ENCODE measurements at regions not wholly inside any gene's neighbourhood (a gene's known extent, or its start where the extent isn't known, plus 50 kb on each side); places are given as distances from the start of the nearest gene placed in this dataset.

- WGBS (ENCODE audit: extremely low coverage, insufficient read length, low lambda C conversion rate) = no CpG with 5 or more reads among the region's 1 CpG
- no peaks in the 10 kb centered on the region for H3K23me2 ChIP-seq (ENCODE audit: insufficient read length, low read depth, low read length, poor library complexity, severe bottlenecking)
- no peak overlapping the region for H2BK120ac ChIP-seq (ENCODE audit: low read depth, low read length, poor library complexity, severe bottlenecking)
Measured at GRCh38 chr9:28653216-28653615, 1079.9 kb upstream of the C9orf72 start.

More at GRCh38 chr9:28653216-28653615, 1079.9 kb upstream of the C9orf72 start:
- Histone ChIP-seq H3K9me3 (ENCODE audit: control insufficient read depth, low read depth, low read length) (no peaks in the 10 kb centered on the region), H2BK15ac (ENCODE audit: low read depth, low read length) (no peak overlapping the region), H3K56ac (ENCODE audit: insufficient read length, low read depth, low read length) (no peak overlapping the region), H3K79me2 (ENCODE audit: insufficient read depth, low read length) (no peaks in the 10 kb centered on the region), H3K27me3 (ENCODE audit: insufficient read depth, low read length) (no peaks in the 10 kb centered on the region), H3K4ac (ENCODE audit: low read depth, low read length) (no peak overlapping the region), H3K9ac (ENCODE audit: extremely low read depth, insufficient read length, low read length) (no peak overlapping the region), H3K27ac (ENCODE audit: insufficient read length, low read depth, low read length) (no peak overlapping the region), H2AK5ac (ENCODE audit: insufficient read length, low read length) (no peak overlapping the region), H3K79me1 (ENCODE audit: insufficient read depth, low read depth, low read length, poor library complexity, severe bottlenecking) (no peaks in the 10 kb centered on the region), H2BK20ac (ENCODE audit: low read depth, low read length, poor library complexity, severe bottlenecking) (no peak overlapping the region), H4K20me1 (ENCODE audit: control insufficient read depth, insufficient read depth, insufficient read length) (no peaks in the 10 kb centered on the region), H3T11ph (ENCODE audit: low read length) (no peak overlapping the region), H4K91ac (ENCODE audit: insufficient read length, low read depth, low read length) (no peak overlapping the region), H3K23ac (ENCODE audit: insufficient read length, low read depth, low read length) (no peak overlapping the region), H2AFZ (ENCODE audit: low read length) (no peak overlapping the region), H3K4me1 (ENCODE audit: insufficient read depth, low read length) (peaks cover 7% of the 10 kb centered on the region; the same call in 1 of the 2 replicates), H4K8ac (replicated peaks; ENCODE audit: insufficient read length, low read depth, low read length) (no peak overlapping the region), H4K5ac (ENCODE audit: insufficient read length, low read depth, low read length) (no peak overlapping the region), H3K4me2 (ENCODE audit: insufficient read depth, insufficient read length, low read length) (no peak overlapping the region), H2BK5ac (ENCODE audit: insufficient read length, low read length) (no peak overlapping the region), H3K14ac (ENCODE audit: insufficient read depth, low read length) (no peak overlapping the region), H3K18ac (ENCODE audit: insufficient read length, low read depth, low read length) (no peak overlapping the region), H2BK12ac (ENCODE audit: insufficient read length, low read depth, low read length) (no peak overlapping the region)
- H3K9me3 Mint-ChIP-seq = no peaks in the 10 kb centered on the region
- no peak overlapping the region; a peak in 1 of 7 replicates for H3K27ac Mint-ChIP-seq
- no peak for TF ChIP-seq CTCF (conservative IDR thresholded peaks at IDR 0.05)
- H3K36me3 Mint-ChIP-seq (ENCODE audit: insufficient read depth in 1 of 3, low read depth in 3 of 3) = 0 out of 7 replicates have a peak, but pooled peaks cover 0 to 1% (median 0%) of the 10 kb centered on the region in 3 experiments
- H3K4me3 Mint-ChIP-seq = no peak overlapping the region
- H3K27me3 Mint-ChIP-seq (ENCODE audit: low read depth) = no peaks in the 10 kb centered on the region
- DNase-seq = no peak
- H3K4me1 Mint-ChIP-seq = peaks cover 12 to 23% of the 10 kb centered on the region in 2 experiments

Measured in H9 (cell line).